Coronary artery (tissue), 2 donors: ENCODE measurements at regions not wholly inside any gene's neighbourhood (a gene's known extent, or its start where the extent isn't known, plus 50 kb on each side); places are given as distances from the start of the nearest gene placed in this dataset.
"Not testable (repeated sequence)": the region's sequence is repeated elsewhere in the genome, so short reads cannot be mapped to it uniquely, and the experiment has no call there.

Source experiments
- DNase-seq: peaks from one replicate; pipeline ENCODE4 v3.0.0-alpha.2; 2017; ENCODE audit warnings: low spot score
- H3K27ac ChIP-seq, 2 donors: fragments of 200-600 bp; sonication (generic); one replicate each; pipeline ENCODE4 v1.5.1; 2016 to 2019
- H3K4me3 ChIP-seq: fragments of 200-600 bp; sonication (generic); 2 replicates; pipeline ENCODE4 v1.5.1; 2016; ENCODE audit warnings: mild to moderate bottlenecking, moderate library complexity
- CTCF ChIP-seq: fragments of 200-600 bp; sonication (generic); IDR thresholded peaks from one replicate; pipeline ENCODE4 v1.5.1; 2019; ENCODE audit warnings: antibody characterized with exemption

GRCh38 chr2:62325398-62325797, 129.5 kb downstream of the B3GNT2 start:
- Histone ChIP-seq H3K4me3 (no peak overlapping the region), H3K27ac (no peak overlapping the region)
- DNase-seq, result no peak
- no peak for TF ChIP-seq CTCF

- no peak overlapping the region for H3K27ac ChIP-seq
- no peak for TF ChIP-seq CTCF
- H3K4me3 ChIP-seq, result no peak overlapping the region
- no peak for DNase-seq
Observed at GRCh38 chr2:62321380-62322289, 125.7 kb downstream of the B3GNT2 start.

- Histone ChIP-seq H3K27ac (no peak overlapping the region), H3K4me3 (no peak overlapping the region)
- no peak for DNase-seq
- TF ChIP-seq CTCF, result no peak
Observed at GRCh38 chr2:62320657-62321357, 124.9 kb downstream of the B3GNT2 start.

GRCh38 chr2:62320137-62320536, 124.2 kb downstream of the B3GNT2 start:
- DNase-seq, H3K4me3 ChIP-seq, H3K27ac ChIP-seq: not testable (repeated sequence)

- no peak for DNase-seq
- TF ChIP-seq CTCF, result no peak
Observed at GRCh38 chr2:62319070-62319469, 123.2 kb downstream of the B3GNT2 start.

GRCh38 chr2:62315476-62315875, 119.6 kb downstream of the B3GNT2 start:
- no peak overlapping the region for H3K27ac ChIP-seq
- DNase-seq, result no peak
- H3K4me3 ChIP-seq, result no peak overlapping the region
- TF ChIP-seq CTCF, result no peak

More at GRCh38 chr2:62319070-62319469, 123.2 kb downstream of the B3GNT2 start:
- Histone ChIP-seq H3K4me3 (no peak overlapping the region), H3K27ac (no peak overlapping the region)

- H3K27ac ChIP-seq, result no peak overlapping the region
- no peak for DNase-seq
- no peak for TF ChIP-seq CTCF
- no peak overlapping the region for H3K4me3 ChIP-seq
Observed at GRCh38 chr2:62314291-62314690, 118.4 kb downstream of the B3GNT2 start.
